Keratinocyte (primary cell): ENCODE measurements at regions not wholly inside any gene's neighbourhood (a gene's known extent, or its start where the extent isn't known, plus 50 kb on each side); places are given as distances from the start of the nearest gene placed in this dataset.

Experiments
- EZH2 ChIP-seq: IDR thresholded peaks from one replicate; pipeline ENCODE4 v1.6.1; 2012; ENCODE audit warnings: inconsistent platforms, mild to moderate bottlenecking, low read length, moderate library complexity
- TF ChIP-seq, protein P1 (sequence below), 3 experiments: IDR thresholded peaks in 1 of 3; conservative IDR thresholded peaks in 1 of 3; optimal IDR thresholded peaks in 1 of 3; 2 replicates in 2 of 3; 3 replicates in 1 of 3; pipeline versions ENCODE3 to v1.5.1; 2011; ENCODE audit warnings: low read length in 3 of 3, mild to moderate bottlenecking in 3 of 3, moderate library complexity in 2 of 3, control low read depth in 1 of 3, inconsistent platforms in 1 of 3; ENCODE audit not compliant: insufficient read depth in 2 of 3; ENCODE audit errors: extremely low read depth in 1 of 3

DNA sequence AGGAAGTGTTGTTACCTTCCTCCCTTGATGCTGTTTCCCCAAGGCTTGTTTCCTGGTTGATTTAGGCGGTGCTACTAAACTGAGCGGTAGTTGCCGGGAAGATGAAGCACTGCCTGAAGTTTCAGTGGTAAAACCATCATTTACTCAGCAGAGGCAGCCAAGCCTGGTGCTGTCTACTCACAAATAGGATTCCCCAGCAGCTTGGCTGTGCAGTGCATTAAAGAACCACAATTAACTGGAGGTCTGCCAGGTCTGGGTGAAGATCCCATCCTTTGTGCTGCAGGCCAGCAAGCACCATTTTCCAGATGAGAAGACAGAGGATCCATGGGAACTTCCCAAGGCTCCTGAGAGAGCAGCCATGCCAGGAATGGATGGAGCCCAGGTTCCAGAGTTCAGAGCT, 231.9 kb upstream of the E2F8 start:
- TF ChIP-seq, protein P1, sequence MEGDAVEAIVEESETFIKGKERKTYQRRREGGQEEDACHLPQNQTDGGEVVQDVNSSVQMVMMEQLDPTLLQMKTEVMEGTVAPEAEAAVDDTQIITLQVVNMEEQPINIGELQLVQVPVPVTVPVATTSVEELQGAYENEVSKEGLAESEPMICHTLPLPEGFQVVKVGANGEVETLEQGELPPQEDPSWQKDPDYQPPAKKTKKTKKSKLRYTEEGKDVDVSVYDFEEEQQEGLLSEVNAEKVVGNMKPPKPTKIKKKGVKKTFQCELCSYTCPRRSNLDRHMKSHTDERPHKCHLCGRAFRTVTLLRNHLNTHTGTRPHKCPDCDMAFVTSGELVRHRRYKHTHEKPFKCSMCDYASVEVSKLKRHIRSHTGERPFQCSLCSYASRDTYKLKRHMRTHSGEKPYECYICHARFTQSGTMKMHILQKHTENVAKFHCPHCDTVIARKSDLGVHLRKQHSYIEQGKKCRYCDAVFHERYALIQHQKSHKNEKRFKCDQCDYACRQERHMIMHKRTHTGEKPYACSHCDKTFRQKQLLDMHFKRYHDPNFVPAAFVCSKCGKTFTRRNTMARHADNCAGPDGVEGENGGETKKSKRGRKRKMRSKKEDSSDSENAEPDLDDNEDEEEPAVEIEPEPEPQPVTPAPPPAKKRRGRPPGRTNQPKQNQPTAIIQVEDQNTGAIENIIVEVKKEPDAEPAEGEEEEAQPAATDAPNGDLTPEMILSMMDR (optimal IDR thresholded peaks at IDR 0.05 in 1 of 3, IDR thresholded peaks at IDR 0.05 in 1 of 3, conservative IDR thresholded peaks at IDR 0.05 in 1 of 3; ENCODE audit: extremely low read depth in 1 of 3, insufficient read depth in 2 of 3, low read length in 3 of 3): no peak
- TF ChIP-seq EZH2: no peak
